Retina (tissue), 1 donor: ENCODE measurements at regions not wholly inside any gene's neighbourhood (a gene's known extent, or its start where the extent isn't known, plus 50 kb on each side); places are given as distances from the start of the nearest gene placed in this dataset.

Experiments
- DNase-seq: peaks from one replicate; pipeline ENCODE4 v3.0.0-alpha.2; 2016

DNA sequence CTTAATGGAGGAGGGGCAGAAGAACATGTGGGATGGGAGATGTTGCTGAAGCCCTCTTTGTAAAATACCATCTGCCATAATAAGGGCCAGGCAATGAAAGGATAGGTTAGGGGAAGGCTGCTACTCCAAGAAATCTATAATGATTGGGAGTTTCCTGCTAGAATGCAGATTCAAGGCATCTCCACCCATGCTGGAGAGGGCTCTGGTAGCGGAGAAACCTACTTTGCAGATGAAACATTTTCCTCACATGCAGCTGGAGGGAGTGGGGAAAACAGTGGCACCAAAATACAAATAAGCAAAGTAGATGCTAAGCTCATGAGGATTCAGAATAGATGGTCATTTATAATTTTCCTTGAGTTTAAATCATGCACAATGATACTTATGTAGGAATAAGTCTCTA is 82.3 kb upstream of the GCFC2 start:
- DNase-seq, result no peak

DNA sequence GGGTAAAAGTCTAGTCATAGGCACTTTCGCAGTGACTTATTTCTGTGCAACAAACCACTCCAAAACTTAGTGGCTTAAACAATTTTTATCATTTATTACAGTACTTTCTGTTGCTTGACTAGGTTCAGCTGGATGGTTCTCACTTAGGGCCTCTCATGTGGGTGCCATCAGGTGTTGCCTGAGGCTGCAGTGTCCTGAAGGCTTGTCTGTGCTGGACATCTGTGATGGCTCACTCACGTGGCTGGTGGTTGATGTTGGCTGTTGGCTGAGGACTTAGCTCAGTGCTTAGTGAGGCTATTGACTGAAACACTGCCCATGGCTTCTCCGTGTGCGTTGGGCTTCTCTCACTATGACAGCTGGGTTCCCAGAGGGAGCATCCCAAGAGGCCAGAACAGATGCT is 81.4 kb upstream of the GCFC2 start:
- DNase-seq, result no peak

DNA sequence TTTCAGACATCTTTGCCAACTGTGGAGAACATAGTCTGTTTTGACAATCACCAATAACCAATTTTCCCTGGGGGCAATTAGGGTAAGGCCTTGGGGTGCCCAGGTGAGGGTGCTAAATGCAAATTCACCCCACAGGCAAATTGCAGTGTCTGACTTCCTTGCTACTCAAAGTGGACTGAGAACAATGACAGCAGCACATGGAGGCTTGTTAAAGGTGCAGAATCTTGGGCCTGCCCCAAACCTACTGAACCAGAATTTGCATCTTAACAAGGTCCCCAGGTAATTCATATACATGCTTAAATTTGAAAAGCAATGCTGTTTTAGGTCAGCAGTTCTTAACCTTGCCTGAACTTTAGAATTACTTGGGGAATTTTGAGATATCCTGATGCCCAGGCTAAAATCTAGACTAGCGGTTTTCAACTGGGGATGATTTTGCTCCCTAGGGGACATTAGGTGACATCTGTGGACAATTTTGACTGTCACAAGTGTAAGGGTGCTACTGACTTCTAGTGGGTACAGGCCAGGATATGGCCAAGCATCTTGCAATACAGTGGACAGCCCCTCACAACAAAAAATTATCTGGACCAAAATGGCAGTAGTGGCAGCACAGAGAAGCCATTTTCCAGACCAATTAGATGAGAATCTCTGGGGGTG is 80.2 kb upstream of the GCFC2 start:
- no peak for DNase-seq

DNA sequence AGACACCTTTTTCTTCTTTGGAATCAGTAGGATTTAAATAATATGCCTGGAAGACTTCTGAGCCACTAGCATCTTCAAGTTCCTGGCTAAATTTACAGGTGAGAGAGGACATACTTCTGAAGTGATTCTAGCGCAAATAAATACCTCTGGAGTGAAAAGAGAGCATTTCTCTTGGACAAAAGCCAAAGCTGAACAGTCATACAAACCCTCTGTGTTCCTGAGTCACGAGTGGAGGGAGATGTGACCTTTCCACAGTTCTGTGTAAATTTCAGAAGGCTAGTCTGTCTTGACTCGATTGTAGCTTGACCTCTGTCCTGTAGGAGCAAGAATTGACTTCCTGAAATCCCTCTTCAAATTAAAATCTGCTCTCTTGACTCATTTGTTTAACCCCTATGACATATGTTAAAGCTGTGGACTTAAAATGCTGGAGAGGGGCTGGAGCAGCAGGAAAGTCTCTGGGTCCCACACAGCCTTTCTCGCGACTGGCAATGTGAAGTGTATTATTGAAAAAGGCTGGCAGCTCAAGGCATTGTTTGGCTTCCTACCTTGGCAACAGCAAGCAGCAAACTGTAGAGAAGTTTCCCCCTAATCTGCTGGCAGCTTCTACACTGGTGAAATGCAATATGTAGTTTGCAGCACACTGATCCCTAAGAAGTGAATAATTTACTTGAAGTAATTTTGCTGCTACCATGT is 79.6 kb upstream of the GCFC2 start:
- DNase-seq, result no peak

DNA sequence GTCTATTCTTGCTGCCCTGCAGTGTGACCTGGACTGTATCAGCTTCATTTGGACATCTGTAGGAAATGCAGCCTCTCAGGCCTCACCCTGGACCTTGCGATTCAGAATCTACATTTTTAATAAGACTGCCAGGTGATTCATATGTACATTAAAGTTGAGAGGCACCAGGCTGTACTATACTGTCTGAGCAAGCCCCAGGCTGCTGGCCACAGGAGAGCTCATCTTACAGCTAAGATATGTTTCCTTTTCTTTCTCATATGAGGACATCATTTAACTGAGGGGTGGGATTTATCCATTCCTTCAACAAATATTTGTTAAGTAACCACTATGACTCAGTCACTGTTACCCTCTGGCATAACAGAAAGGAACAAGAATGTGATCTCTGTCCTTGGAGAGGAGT is 78.2 kb upstream of the GCFC2 start:
- DNase-seq, result no peak

DNA sequence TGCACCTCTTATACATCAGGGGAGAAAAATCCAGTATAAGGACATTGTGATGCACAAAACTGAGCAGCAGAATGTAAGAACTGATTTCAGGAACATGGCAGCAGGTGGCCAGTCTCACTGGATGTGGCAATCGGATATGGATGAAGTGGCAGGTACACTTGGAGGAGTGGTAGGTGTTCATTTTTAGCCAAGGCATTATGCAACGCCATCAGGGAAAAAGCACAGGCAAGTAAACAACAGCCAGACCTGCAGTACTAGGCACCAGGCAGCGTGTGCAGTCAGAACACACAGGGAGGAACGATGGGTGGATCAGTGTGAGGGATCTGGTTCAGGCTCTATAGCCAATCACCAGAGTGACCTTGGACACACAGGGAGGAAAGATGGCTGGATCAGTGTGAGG is 77.4 kb upstream of the GCFC2 start:
- DNase-seq, result no peak

DNA sequence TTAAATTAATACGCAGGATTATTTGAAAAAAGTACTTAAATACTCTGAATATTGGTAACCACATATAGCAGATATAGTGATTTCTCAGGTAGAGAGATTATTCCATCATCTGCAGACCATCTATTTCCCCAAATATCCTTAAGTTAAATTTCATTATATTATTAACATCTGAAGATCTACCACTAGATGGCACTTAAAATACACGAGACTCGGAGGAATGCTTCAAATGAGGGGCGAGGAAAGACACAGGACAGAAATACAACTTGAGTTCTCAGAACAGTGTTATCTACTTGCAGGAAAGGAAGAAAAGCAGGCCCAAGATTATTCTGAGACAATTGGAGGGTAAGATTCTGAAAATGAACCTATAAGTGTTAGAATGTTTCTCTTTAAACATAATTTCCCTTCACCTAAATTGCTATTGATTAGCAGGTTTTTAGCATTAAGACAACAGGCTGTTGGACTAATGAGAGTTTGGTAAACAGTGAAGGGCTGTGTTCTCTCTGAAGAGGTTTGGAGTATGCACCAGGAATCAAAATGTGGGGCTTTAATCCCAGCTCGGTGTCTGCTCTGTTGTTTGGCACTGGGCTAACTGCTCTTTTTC is 76.9 kb upstream of the GCFC2 start:
- peak; percentile 40 for DNase-seq

DNA sequence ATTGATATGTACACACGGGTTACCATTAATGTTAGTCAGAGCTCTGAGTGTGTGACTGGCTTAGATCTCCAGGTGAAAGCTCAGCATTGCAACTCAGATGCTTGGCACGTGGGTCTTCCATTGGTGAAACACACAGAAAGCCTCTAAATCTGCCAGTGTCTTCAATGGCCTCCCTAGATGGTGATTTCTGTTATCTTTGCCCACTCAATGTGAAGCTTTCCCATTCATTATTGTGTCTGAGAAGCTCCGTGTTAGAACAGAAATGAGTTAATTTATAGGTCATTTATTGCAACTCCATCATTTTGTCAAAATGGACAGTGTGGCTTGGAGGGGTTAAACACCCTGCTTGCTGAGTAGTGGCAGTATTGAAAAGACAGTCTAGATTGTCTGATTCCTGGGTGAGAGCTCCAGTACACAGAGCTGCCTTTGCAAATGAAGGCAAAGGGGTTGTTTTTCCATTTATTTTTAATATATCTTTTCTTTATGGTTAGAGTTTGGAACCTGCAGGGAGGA is 64.7 kb upstream of the GCFC2 start:
- no peak for DNase-seq

DNA sequence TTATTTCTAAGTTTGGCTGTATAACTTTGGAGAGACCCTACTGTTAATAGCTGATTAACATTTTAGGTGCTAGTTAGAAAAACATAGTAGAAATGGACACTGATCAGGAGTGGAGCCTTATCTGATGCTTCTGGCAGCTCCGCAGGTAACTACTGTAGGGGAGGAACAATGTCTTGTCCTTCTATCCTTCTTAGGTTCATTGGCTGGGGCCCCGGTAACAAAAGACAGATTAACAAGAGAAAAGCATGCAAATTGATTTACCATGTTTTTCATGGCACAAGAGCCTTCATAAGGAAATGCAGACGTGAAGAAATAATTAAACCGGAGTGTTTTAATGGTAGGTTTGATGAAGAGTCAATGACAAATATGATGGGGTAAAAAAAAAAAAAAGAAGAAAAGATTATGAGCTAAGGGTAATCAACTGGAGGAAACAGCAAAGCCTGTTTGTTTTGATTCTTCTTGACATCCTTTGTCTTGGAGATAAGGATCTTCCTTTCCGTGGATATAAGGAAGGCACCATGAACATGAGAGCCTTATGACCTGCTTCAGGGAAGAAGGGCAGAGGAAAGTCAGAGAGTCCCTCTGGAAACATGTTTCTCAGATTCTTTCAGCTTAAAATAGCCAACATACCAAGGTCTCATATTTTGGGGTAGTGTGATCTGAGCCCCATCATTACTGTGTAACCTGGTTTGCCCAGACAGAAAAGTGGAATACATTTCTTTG is 62.4 kb upstream of the GCFC2 start:
- DNase-seq, result no peak

DNA sequence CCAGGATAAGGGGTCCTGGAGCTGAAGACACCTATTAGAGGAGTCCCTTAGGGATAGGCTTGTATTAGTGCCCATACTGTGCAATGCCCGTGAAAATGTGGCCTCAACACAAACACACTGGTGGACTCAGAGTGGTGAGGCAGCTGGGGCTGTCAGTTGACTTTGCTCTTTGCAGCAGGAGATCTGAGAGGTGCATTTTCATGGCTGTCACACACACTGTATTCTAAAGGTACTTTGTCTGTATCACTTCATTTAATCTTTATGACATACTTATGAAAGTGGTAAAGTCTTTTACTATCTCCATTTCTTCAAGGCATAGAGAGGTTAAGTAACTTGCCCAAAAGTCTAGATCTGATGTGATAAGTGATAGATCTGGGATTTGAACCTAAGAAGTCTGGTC is 55.1 kb upstream of the GCFC2 start:
- DNase-seq, result no peak

DNA sequence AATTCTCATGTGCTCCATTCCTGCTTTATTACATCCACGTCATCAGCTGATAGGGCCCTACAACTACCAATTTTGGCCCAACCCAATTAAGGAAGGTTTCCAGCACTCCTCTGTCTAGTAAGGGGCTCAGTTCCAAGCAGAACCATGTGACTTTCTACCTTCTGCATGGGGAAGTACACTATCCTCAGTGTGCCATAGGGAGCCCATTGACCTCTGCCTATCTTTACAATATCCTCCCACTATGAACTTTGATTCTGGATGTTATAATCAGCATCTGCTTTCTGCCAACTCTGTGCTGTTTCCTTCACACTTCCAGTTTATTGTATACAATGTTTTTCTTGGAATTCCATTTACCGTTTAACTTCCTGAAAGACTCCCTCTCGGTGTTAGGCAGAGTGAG is 53.9 kb upstream of the GCFC2 start:
- DNase-seq, result no peak
